GM12878 (cell line): ENCODE measurements at regions not wholly inside any gene's neighbourhood (a gene's known extent, or its start where the extent isn't known, plus 50 kb on each side); places are given as distances from the start of the nearest gene placed in this dataset.

ENCODE experiments used
- ATAC-seq: fragments of 200-7000 bp; cut with Tn5 transposase; 3 replicates; pipeline ENCODE4 v1.9.1; 2020; ENCODE audit warnings: mild to moderate bottlenecking, moderate library complexity
- BruUV-seq: library from RNA; stranded (reverse); fragments of 400-500 nt; replicated peaks from 2 replicates; lab custom pipeline; 2021; lab: Mats Ljungman, UMichigan
- CTCF ChIA-PET: fragments of 300-600 bp; sonication (Branson Sonifier 250); formaldehyde crosslinking; extraction: SDS; loops from one replicate; lab custom pipeline; 2021; ENCODE audit warnings: inconsistent platforms; lab: Yijun Ruan, JAX
- POLR2A ChIA-PET: fragments of 350-600 bp; formaldehyde crosslinking; extraction: SDS; loops from one replicate; lab custom pipeline; 2021; ENCODE audit warnings: inconsistent platforms; lab: Charles Lee
- RAD21 ChIA-PET: fragments of 300-600 bp; sonication (Branson Sonifier 250); formaldehyde crosslinking; loops from one replicate; lab custom pipeline; 2023; ENCODE audit warnings: antibody characterized with exemption; ENCODE audit not compliant: unreplicated experiment; lab: Charles Lee
- SMC1A ChIA-PET: fragments of 300-600 bp; sonication (Branson Sonifier 250); formaldehyde crosslinking; loops from one replicate; lab custom pipeline; 2023; ENCODE audit not compliant: unreplicated experiment, uncharacterized antibody; lab: Charles Lee
- DNase-seq: peaks from one replicate; pipeline ENCODE4 v3.0.0-alpha.2; 2011; ENCODE audit warnings: low read depth, low spot score
- FAIRE-seq: peaks from 3 replicates; lab custom pipeline; 2011; peaks lifted over from hg19 to GRCh38; lab: Jason Lieb, UNC
- H2AFZ ChIP-seq: 2 replicates; pipeline ENCODE4 v1.6.0; 2011; ENCODE audit warnings: low read depth, low read length, control low read depth; ENCODE audit not compliant: control insufficient read depth
- H3K27ac ChIP-seq: 2 replicates; pipeline ENCODE4 v1.5.1; 2011; ENCODE audit warnings: control low read depth; ENCODE audit not compliant: control insufficient read depth, insufficient read depth
- H3K27me3 ChIP-seq, 2 experiments: replicated peaks in 1 of 2; 2 replicates each; pipeline versions ENCODE4 v1.6.0 to v1.6.1; 2011; ENCODE audit warnings: low read length in 1 of 2; ENCODE audit not compliant: control insufficient read depth in 2 of 2, insufficient read depth in 2 of 2
- H3K36me3 ChIP-seq, 2 experiments: 2 replicates each; pipeline ENCODE4 v1.5.1; 2011; ENCODE audit warnings: low read length in 1 of 2; ENCODE audit not compliant: control insufficient read depth in 2 of 2, insufficient read depth in 2 of 2
- H3K4me1 ChIP-seq: 2 replicates; pipeline ENCODE4 v1.6.1; 2011; ENCODE audit warnings: mild to moderate bottlenecking, low read length, moderate library complexity, mixed read lengths; ENCODE audit not compliant: control insufficient read depth, insufficient read depth
- H3K4me2 ChIP-seq: 2 replicates; pipeline ENCODE4 v1.6.0; 2011; ENCODE audit warnings: control low read depth; ENCODE audit not compliant: control insufficient read depth, insufficient read depth
- H3K4me3 ChIP-seq: fragments of 200-600 bp; sonication (generic); 2 replicates; pipeline ENCODE4 v1.5.1; 2016
- H3K79me2 ChIP-seq: 2 replicates; pipeline ENCODE4 v1.6.0; 2011; ENCODE audit warnings: low read length; ENCODE audit not compliant: control insufficient read depth, insufficient read depth
- H3K9ac ChIP-seq: 2 replicates; pipeline ENCODE4 v1.8.0; 2011; ENCODE audit warnings: low read length, control low read depth, mixed read lengths; ENCODE audit not compliant: control insufficient read depth, insufficient read depth
- H3K9me3 ChIP-seq: replicated peaks from 3 replicates; pipeline ENCODE4 v1.5.1; 2011; ENCODE audit warnings: mild to moderate bottlenecking, low read length; ENCODE audit not compliant: control insufficient read depth, insufficient read depth
- H4K20me1 ChIP-seq: 2 replicates; pipeline ENCODE4 v1.6.0; 2011; ENCODE audit not compliant: control insufficient read depth, insufficient read depth
- CHD2 ChIP-seq: IDR thresholded peaks from 2 replicates; pipeline ENCODE4 v1.6.1; 2011; ENCODE audit warnings: low read depth, low read length, improper control_type of control experiment, borderline replicate concordance
- ZNF274 ChIP-seq: IDR thresholded peaks from one replicate; pipeline ENCODE4 v1.8.0; 2011; ENCODE audit not compliant: insufficient read length, insufficient read depth
- ZNF622 ChIP-seq: fragments of 450-650 bp; IDR thresholded peaks from 2 replicates; pipeline ENCODE4 v1.6.1; 2017; ENCODE audit warnings: mild to moderate bottlenecking, inconsistent platforms
- WGBS: methylation state at CpG from one replicate; pipeline ENCODE4 v1.1.6; 2016; ENCODE audit warnings: low lambda C conversion rate; ENCODE audit not compliant: insufficient replicate concordance, insufficient coverage; ENCODE audit errors: missing lambda C conversion rate; 5-methylcytosine and 5-hydroxymethylcytosine counted together
- in situ Hi-C: fragments of 300-500 bp; cut with MboI; formaldehyde crosslinking; loops from 9 replicates; pipeline ENCODE4 v1.14.3; 2018; ENCODE audit warnings: mixed read lengths
- intact Hi-C: fragments of 100-400 bp; cut with micrococcal nuclease; formaldehyde crosslinking; loops from one replicate; pipeline ENCODE4 v1.14.2; 2022; ENCODE audit not compliant: unreplicated experiment
- TF ChIP-seq, protein P1 (sequence below): fragments of 150-350 bp; IDR thresholded peaks from 2 replicates; pipeline ENCODE4 v1.6.1; 2016; ENCODE audit warnings: low read depth, low read length
- TF ChIP-seq, protein P2 (sequence below): fragments of 450-650 bp; IDR thresholded peaks from 2 replicates; pipeline ENCODE4 v1.6.1; 2016; ENCODE audit warnings: mild to moderate bottlenecking
- TF ChIP-seq, protein P3 (sequence below): fragments of 450-650 bp; formaldehyde crosslinking; IDR thresholded peaks from 2 replicates; pipeline ENCODE4 v1.4.0; 2020; ENCODE audit warnings: mild to moderate bottlenecking, moderate library complexity
- TF ChIP-seq, protein P4 (sequence below): fragments of 450-650 bp; IDR thresholded peaks from 2 replicates; pipeline ENCODE4 v1.6.1; 2017; ENCODE audit warnings: mild to moderate bottlenecking, low read depth, inconsistent platforms; ENCODE audit not compliant: poor library complexity, severe bottlenecking
- TF ChIP-seq, protein P5 (sequence below): IDR thresholded peaks from 2 replicates; pipeline ENCODE4 v1.6.1; 2012; ENCODE audit warnings: mild to moderate bottlenecking, low read depth, low read length

DNA sequence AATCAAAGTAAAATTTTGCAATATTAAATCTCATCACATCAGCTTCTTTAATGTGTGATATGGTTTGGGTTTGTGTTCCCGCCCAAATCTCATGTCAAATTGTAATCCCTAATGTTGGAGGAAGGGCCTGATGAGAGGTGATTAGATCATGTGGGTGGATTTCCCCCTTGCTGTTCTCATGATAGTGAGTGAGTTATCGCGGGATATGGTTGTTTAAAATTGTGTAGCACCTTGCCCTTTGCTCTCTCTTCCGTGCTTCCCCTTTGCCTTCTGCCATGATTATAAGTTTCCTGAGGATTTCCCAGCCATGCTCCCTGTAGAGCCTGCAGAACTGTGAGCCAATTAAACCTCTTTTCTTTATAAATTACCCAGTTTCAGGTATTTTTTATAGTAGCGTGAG is 131.9 kb downstream of the ZNF326 start:
- FAIRE-seq (no peak), DNase-seq (no peak), ATAC-seq (peak; percentile 55)
- Histone ChIP-seq H3K79me2 (no peaks in the 10 kb centered on the region), H3K4me1 (no peaks in the 10 kb centered on the region), H3K27me3 (no peaks in the 10 kb centered on the region; a peak in 1 of 4 replicates), H3K4me2 (no peak overlapping the region), H3K36me3 (no peaks in the 10 kb centered on the region), H3K27ac (no peak overlapping the region), H3K9ac (no peak overlapping the region), H3K9me3 (no peaks in the 10 kb centered on the region), H3K4me3 (no peak overlapping the region), H2AFZ (no peak overlapping the region), H4K20me1 (no peaks in the 10 kb centered on the region)
- ChIA-PET CTCF (interaction anchor here (0.7 to 1.4 kb wide), 3 partner anchors 13 to 376 kb away, joined by 3 to 4 read pairs (median 3); no protein-coding TSS in a partner anchor), SMC1A (interaction anchor here (0.6 to 1.3 kb wide), 6 partner anchors 9 to 1151 kb away, joined by 3 to 5 read pairs (median 3); no protein-coding TSS in a partner anchor), POLR2A (no interaction called here), RAD21 (interaction anchor here (1.1 kb wide), 1 partner anchor 1038 kb away, joined by 3 read pairs; no protein-coding TSS in a partner anchor)
- intact Hi-C loops (loop anchor here (10.0 kb wide), 1 partner anchor 448 kb away; no protein-coding TSS in a partner anchor), in situ Hi-C loops (no loop called here)
- BruUV-seq = no TSS peak
- WGBS = 33% methylated on average over 5 of the region's 5 CpGs
- TF ChIP-seq, protein P1, sequence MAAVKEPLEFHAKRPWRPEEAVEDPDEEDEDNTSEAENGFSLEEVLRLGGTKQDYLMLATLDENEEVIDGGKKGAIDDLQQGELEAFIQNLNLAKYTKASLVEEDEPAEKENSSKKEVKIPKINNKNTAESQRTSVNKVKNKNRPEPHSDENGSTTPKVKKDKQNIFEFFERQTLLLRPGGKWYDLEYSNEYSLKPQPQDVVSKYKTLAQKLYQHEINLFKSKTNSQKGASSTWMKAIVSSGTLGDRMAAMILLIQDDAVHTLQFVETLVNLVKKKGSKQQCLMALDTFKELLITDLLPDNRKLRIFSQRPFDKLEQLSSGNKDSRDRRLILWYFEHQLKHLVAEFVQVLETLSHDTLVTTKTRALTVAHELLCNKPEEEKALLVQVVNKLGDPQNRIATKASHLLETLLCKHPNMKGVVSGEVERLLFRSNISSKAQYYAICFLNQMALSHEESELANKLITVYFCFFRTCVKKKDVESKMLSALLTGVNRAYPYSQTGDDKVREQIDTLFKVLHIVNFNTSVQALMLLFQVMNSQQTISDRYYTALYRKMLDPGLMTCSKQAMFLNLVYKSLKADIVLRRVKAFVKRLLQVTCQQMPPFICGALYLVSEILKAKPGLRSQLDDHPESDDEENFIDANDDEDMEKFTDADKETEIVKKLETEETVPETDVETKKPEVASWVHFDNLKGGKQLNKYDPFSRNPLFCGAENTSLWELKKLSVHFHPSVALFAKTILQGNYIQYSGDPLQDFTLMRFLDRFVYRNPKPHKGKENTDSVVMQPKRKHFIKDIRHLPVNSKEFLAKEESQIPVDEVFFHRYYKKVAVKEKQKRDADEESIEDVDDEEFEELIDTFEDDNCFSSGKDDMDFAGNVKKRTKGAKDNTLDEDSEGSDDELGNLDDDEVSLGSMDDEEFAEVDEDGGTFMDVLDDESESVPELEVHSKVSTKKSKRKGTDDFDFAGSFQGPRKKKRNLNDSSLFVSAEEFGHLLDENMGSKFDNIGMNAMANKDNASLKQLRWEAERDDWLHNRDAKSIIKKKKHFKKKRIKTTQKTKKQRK = no peak
- TF ChIP-seq, protein P2, sequence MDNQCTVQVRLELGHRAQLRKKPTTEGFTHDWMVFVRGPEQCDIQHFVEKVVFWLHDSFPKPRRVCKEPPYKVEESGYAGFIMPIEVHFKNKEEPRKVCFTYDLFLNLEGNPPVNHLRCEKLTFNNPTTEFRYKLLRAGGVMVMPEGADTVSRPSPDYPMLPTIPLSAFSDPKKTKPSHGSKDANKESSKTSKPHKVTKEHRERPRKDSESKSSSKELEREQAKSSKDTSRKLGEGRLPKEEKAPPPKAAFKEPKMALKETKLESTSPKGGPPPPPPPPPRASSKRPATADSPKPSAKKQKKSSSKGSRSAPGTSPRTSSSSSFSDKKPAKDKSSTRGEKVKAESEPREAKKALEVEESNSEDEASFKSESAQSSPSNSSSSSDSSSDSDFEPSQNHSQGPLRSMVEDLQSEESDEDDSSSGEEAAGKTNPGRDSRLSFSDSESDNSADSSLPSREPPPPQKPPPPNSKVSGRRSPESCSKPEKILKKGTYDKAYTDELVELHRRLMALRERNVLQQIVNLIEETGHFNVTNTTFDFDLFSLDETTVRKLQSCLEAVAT = no peak
- TF ChIP-seq, protein P3, sequence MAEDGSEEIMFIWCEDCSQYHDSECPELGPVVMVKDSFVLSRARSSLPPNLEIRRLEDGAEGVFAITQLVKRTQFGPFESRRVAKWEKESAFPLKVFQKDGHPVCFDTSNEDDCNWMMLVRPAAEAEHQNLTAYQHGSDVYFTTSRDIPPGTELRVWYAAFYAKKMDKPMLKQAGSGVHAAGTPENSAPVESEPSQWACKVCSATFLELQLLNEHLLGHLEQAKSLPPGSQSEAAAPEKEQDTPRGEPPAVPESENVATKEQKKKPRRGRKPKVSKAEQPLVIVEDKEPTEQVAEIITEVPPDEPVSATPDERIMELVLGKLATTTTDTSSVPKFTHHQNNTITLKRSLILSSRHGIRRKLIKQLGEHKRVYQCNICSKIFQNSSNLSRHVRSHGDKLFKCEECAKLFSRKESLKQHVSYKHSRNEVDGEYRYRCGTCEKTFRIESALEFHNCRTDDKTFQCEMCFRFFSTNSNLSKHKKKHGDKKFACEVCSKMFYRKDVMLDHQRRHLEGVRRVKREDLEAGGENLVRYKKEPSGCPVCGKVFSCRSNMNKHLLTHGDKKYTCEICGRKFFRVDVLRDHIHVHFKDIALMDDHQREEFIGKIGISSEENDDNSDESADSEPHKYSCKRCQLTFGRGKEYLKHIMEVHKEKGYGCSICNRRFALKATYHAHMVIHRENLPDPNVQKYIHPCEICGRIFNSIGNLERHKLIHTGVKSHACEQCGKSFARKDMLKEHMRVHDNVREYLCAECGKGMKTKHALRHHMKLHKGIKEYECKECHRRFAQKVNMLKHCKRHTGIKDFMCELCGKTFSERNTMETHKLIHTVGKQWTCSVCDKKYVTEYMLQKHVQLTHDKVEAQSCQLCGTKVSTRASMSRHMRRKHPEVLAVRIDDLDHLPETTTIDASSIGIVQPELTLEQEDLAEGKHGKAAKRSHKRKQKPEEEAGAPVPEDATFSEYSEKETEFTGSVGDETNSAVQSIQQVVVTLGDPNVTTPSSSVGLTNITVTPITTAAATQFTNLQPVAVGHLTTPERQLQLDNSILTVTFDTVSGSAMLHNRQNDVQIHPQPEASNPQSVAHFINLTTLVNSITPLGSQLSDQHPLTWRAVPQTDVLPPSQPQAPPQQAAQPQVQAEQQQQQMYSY = no peak
- TF ChIP-seq ZNF274 (no peak), CHD2 (no peak), ZNF622 (no peak)
- TF ChIP-seq, protein P4, sequence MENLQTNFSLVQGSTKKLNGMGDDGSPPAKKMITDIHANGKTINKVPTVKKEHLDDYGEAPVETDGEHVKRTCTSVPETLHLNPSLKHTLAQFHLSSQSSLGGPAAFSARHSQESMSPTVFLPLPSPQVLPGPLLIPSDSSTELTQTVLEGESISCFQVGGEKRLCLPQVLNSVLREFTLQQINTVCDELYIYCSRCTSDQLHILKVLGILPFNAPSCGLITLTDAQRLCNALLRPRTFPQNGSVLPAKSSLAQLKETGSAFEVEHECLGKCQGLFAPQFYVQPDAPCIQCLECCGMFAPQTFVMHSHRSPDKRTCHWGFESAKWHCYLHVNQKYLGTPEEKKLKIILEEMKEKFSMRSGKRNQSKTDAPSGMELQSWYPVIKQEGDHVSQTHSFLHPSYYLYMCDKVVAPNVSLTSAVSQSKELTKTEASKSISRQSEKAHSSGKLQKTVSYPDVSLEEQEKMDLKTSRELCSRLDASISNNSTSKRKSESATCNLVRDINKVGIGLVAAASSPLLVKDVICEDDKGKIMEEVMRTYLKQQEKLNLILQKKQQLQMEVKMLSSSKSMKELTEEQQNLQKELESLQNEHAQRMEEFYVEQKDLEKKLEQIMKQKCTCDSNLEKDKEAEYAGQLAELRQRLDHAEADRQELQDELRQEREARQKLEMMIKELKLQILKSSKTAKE = no peak
- TF ChIP-seq, protein P5, sequence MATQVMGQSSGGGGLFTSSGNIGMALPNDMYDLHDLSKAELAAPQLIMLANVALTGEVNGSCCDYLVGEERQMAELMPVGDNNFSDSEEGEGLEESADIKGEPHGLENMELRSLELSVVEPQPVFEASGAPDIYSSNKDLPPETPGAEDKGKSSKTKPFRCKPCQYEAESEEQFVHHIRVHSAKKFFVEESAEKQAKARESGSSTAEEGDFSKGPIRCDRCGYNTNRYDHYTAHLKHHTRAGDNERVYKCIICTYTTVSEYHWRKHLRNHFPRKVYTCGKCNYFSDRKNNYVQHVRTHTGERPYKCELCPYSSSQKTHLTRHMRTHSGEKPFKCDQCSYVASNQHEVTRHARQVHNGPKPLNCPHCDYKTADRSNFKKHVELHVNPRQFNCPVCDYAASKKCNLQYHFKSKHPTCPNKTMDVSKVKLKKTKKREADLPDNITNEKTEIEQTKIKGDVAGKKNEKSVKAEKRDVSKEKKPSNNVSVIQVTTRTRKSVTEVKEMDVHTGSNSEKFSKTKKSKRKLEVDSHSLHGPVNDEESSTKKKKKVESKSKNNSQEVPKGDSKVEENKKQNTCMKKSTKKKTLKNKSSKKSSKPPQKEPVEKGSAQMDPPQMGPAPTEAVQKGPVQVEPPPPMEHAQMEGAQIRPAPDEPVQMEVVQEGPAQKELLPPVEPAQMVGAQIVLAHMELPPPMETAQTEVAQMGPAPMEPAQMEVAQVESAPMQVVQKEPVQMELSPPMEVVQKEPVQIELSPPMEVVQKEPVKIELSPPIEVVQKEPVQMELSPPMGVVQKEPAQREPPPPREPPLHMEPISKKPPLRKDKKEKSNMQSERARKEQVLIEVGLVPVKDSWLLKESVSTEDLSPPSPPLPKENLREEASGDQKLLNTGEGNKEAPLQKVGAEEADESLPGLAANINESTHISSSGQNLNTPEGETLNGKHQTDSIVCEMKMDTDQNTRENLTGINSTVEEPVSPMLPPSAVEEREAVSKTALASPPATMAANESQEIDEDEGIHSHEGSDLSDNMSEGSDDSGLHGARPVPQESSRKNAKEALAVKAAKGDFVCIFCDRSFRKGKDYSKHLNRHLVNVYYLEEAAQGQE = no peak
